Stimulated activated CD8-positive, alpha-beta memory T cell treated with anti-CD3 and anti-CD28 coated beads, Interleukin-15, amount 100 ng/mL, for 1 hour (primary cell): ENCODE measurements at regions not wholly inside any gene's neighbourhood (a gene's known extent, or its start where the extent isn't known, plus 50 kb on each side); places are given as distances from the start of the nearest gene placed in this dataset.
"Not testable (repeated sequence)": the region's sequence is repeated elsewhere in the genome, so short reads cannot be mapped to it uniquely, and the experiment has no call there.

Source experiments
- DNase-seq: peaks from one replicate; pipeline ENCODE4 v3.0.0-alpha.2; 2020; ENCODE audit warnings: low read depth

DNA sequence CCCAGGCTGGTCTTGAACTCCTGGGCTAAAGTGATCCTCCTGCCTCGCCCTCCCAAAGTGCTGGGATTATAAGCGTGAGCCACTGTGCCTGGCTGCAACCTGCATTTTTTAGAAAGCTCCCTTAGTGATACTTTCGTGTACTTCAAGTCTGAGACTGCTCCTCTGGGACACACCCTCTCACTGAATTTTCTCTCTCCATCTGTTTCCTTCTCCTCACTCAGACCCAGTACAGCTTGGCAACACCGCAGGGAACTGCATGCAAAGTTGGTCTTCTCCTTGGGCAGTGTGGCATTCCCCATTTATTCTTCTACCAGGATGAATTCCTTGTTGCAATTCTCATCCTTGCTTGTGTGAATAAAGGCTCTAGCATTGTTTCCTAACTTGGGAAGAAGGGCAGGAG is 175.9 kb downstream of the LPIN1 start:
- DNase-seq = no peak

DNA sequence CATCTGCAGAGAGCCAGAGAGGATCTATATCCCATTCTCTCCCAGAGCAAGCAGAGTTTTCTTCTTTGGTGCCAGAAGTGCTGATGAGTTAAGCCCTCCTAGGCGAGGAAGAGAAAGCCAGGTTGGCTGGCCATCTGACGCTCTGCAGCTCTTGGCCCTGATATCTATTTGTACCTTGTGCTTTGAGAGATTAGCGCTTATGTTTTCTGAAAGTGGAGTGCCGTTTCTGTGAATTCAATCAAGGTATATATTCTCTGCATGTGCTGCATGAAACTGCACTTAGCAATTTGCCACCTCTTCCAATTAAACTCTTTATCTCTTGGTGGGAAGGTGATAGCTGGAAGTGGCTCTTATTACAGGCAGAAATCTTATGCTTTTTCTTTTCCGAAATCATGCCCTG is 177.5 kb downstream of the LPIN1 start:
- DNase-seq = no peak

DNA sequence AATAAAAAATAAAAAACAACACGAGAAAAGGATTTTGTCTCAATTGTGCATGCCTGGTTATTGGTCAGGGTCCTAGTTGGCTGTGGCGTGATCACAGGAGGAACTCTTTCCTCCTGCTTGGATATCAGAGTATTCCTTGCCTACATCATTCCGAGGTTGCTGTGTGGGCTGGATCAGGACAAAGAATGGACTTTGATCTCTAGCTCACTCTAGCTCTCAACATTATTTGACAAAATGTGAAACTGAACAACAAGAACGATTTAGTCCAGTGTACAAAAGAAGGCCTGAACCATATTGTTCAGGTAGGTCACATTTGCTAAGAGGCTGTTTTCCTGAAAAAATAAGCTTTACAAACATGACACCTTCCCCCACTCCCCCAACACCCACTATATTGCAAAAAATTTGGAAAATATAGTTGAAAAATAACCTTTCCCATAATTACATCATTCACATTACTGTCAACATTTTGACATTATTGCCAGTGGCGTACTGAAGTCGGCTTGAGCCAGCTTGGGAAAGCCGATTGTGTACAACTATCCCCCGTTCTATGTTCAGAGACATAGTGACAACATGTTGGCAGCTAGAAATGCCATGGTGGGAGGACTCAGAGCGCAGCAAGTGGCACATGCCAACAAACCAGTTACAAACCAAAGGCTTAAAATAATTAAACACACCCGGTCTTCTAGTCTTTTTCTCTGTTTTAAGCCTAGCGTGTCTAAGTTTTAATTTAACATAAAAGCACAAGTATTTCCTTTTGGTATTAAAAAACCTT is 179.0 kb downstream of the LPIN1 start:
- DNase-seq = no peak

DNA sequence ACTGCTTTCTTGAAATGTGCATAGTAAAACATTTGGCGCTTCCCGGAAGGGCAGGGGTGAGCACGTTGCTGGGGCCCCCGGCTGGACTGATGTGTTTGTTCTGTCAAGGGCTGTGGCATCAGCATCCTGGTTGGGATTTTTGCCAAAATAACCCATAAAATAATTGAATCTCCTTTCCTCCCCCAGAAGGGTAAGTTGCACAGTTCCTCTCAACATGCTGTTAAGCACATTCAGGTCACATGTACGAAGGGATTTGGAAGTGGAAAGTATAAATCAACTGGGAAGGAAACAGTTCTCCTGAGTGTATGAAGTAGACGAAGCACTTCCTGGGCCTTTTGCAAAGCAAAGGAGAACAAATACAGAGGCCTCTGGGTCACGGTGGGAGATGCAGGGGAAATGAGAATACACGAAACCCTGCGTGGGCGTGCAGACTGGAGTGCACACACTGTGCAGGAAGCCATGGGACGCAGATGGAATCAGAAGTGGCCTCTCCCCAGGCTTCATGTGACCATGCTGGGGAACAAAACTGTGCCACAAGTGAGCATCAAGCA is 183.9 kb downstream of the LPIN1 start:
- DNase-seq = no peak

DNA sequence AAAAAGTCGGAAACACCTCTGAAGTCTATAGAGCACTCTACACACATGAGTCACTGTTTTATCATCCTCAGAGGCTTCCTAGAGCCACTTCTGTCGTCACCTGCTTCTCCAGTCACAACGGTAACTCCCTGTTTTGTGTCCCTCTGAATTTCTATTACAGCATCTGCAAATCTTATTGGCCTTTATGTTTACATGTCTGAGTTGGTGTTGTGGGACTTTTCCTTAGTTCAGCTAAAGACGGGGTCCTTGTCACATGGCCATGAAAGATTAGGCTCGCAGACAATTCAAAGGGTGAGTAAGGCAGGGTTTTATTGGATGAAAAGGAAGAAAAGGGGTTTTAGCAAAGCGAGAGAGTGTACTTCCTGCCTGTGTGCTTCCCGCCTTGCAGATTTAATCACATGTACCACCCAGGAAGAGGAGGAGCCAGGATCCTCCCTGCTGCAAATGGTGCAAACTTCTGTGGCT is 185.6 kb downstream of the LPIN1 start:
- DNase-seq = no peak

DNA sequence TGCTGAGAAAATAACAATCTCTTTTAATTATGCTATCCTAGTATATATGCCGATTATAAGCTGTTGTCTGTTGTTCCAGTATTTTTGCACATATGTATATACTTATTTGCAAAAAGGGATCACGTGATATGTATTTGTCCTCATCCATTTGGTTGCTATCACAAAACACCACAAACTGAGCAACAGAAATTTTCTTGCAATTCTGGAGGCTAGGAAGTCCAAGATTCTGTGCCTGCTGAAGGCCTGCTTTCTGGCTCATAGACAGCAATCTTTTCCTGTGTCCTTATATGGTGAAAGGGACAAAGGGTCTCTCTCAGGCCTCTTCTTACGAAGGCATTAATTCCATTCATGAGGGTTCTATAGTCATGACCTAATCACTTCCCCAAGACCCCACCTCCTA is 186.5 kb downstream of the LPIN1 start:
- DNase-seq = no peak

DNA sequence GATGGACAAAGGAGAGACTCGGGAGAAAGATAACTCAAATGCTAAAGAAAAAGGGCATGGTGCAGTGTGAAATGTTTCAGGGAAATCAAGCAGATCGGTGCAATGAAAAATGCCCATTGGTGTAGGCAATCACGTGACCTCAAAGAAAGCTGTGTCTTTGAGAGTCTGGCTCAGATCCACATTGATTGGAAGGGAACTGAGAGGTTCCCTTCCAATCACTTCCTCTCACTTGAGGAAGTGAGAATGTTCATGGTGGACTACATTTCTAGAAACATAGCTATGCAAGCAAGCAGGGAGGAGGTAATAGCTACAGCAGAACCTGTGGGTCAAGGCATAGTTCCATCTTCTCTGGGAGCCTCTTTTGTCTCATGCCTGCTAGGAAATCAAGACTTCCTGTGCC is 187.4 kb downstream of the LPIN1 start:
- no peak for DNase-seq

DNA sequence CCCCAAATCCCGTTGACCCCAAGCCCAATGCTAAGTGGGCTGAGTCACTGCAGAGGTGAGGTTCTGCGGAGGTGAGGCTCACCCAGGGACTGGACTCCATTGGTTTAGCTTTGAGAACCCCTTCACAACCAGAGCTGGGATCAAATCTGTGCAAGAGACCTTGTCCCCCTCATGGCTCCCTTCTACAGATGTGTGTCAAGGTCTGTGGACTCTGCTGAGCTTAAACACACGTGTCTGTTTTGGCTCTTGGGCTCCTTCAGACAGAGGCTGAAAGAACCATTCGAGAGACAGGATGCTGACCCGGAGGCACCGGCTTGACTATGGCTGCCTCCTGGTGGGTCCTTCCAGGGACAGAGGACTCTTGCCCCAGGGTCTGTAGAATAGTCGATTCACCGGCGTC is 190.3 kb downstream of the LPIN1 start:
- no peak for DNase-seq

DNA sequence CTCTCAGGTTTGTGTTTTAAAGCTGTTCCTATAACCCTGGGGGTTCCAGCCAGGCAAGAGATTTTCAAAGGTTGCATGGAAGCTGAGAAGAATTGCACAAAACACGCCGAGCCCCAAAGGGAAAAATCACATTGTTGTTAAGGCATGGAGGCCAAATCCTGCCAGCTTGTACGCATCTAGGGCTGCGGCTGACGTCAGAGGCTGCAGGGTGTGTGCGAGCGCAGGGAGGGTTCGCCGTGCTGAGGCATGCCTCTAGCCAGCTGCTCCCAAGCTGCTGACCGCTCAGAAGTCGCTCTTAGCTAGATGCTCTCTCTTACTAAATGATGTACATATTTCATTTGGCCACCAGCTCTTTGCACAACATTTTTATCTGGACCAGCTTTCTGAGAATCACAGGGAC is 191.8 kb downstream of the LPIN1 start:
- no peak for DNase-seq

DNA sequence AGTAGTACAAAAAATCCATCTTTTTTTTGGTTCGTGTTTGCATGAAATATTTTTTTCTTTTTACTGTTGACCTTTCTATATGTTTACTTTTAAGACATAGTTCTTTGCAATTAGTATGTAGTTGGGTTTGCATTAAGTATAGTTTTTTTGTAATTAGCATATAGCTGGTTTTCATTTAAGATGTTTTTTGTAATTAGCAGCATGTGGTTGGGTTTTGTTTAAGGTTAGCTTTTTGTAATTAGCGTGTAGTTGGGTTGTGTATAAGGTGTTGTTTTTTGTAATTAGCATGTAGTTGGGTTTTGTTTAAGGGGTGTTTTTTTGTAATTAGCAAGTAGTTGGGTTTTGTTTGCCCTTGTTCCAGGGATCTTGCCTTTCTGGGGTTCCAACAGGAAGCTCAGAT is 193.1 kb downstream of the LPIN1 start:
- no peak for DNase-seq

DNA sequence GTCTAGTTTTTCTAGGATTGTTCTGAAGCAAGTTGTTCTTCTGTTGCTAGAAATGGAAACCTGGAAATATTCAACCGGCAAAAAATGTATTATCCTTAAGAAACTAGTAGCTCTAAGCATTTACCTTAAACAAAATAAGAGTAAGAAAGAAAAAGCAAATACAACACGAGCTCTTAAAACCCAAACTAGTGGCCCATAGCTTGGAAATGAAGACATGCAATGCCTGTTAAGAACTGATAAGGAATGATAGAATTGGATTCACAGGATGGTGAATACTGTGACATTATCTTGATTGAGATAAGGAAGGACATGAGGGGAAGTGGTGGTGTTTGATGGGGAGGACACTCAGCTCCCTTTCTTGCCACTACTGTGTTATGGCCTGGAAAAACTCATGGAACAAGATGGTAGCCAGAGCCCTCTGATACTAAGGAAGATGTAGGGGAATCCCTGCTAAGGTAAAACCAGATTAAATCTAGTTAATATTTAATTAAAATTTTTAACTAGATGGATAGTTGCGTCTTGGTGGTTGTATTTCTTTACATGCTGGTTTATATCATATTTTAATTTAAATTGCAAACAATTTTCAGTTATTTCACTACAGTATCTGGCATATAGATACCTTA is 193.8 kb downstream of the LPIN1 start:
- no peak for DNase-seq

DNA sequence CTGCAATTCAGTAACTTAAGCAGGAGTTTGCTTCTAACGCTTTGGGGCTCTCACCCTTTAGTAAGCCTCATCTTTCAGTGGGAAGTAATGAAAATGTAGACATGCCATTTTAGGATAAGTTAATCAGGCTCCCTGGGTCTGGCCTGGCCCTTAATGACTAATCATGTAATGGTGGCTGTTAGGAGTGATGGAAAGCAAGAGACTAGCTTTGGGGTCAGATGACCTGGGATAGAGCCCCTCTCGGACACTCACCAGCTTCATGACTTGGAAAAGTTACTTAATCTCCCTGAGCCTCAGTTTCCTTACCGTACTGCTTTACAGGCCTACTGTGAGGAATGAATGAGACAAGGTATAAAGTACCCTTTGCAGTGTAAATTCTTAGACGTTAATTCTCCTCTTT is 194.4 kb downstream of the LPIN1 start:
- DNase-seq = no peak

DNA sequence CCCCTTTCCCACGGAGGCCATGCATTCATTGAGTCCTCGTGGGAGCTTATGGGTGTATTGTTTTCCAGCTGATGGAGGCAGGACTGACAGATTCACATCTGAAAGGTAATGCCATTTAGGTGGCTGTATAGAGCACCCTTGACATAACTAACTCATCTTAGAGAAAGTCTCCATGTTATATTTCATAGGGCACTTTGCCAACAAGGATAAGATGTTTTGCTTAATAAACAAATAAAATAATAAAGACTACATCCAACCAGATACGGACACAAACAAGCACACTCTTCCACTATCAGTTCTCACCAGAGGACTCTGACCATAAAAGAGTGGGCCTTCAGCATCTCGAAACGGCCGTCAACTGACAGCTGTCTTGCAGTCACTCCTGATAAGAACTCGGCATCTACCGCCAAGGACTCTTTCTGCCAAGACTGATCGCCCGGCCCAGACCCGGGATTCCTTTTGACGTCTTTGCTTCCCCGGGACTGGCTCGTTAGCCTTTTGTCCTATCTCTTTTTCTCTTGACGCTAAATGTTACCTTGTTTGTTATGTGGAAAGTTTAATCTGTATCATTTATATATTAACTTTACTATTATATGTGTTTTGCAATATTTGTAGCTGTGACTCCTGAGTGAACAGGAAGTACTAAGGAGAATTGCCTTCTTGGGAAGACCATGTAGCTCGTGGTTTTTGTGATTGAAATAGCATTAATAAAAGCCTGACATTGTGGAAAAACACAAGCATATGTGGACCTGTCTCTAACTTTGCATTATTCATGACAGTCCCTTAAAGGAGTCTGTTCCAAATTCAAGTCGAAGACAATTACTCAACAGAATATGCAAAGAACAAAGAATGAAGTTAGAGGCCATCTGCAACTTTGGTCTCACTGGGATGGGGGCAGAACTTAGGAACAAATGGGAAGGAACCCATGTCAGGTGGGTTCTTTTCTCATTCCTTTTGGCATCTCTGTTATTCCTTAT is 195.1 kb downstream of the LPIN1 start:
- DNase-seq = no peak

DNA sequence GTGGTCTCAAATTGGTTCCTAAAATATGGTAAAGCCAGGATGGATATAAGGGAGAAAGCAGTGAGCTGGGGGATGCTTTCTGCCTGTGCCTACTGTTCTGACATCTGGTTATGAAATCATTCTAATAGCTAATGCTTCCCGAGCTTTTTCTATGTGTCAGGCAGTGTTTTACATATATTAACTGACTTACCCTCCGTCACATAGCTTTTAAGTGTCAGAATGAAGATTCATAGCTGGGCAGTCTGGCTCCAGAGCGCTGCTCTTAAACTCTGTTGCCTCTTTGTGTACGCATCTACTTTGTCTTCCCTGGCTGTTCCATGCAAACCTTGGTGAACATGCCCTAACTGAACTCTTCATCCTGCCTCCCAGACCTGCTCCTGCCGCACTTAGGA is 195.7 kb downstream of the LPIN1 start:
- DNase-seq = no peak

DNA sequence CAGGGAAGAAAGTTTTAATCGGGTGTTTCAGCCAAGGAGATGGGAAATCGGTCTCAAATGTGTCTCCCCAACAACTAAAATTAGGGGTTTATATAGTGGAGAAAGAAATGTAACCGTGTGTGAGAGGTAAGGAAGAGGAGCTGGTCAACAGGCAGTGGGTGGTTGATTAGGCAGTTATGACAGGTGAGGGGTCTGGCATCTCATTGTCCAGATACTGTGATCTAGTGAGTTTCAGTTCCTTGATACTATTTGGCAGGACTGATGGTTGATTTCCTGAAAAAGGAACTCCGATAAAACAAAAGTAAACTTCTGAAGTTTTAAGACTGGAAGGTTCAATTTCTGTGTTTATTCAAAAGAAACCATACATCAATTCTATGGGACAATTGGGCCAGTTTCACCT is 197.9 kb downstream of the LPIN1 start:
- no peak for DNase-seq

DNA sequence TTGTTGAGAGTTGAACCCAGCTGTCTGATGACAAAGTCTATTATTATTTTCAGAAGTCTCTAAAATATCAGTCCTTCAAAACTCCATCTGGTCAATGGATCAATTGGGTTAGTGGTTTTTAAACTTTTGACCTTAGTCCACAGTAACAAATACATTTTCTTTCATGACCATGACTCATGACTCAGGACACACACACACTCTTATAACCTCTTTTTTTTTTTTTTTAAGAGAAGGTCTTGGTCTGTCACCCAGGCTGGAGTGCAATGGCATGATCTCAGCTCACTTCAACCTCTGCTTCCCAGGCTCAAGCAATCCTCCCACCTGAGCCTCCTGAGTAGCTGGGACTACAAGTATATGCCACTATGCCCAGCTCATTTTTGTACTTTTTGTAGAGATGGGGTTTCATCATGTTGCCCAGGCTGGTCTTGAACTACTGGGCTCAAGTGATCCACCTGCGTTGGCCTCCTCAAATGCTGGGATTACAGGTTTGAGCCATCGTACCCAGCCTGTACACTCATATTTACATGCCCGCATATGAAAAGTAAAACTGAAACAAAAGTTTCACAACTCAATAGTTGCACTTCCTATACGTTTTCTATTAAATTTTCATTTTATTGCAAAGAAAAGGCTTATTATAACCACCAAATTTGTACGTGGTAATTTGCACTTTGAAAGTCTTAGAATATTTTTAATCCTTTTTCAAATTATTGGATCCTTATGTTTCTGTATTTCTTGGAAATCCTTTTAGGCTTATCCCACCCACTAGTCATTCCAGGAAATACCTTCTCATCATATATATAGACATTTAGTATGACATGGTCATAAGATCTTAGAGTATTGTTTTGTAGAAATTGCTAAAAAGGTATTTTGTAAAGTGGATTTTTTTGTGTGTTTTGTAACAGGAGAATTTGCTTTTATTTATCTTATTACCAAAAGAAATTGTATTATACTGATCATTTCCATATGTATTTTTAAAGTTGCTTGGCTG is 199.0 kb downstream of the LPIN1 start:
- no peak for DNase-seq

DNA sequence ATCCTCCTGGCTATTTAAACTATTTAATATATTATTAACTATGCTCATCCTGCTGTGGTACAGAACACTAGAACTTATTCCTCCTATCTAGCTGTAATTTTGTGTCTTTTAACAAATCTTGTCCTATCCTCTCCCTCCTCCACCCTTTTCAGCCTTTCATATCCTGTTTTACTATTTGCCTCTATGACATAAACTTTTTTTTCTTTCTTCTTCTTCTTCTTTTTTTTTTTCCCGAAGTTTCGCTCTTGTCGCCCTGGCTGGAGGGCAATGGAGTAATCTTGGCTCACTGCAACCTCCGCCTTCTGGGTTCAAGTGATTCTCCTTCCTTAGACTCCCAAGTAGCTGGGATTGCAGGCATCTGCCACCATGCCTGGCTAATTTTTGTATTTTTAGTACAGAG is 201.5 kb downstream of the LPIN1 start:
- no peak for DNase-seq

DNA sequence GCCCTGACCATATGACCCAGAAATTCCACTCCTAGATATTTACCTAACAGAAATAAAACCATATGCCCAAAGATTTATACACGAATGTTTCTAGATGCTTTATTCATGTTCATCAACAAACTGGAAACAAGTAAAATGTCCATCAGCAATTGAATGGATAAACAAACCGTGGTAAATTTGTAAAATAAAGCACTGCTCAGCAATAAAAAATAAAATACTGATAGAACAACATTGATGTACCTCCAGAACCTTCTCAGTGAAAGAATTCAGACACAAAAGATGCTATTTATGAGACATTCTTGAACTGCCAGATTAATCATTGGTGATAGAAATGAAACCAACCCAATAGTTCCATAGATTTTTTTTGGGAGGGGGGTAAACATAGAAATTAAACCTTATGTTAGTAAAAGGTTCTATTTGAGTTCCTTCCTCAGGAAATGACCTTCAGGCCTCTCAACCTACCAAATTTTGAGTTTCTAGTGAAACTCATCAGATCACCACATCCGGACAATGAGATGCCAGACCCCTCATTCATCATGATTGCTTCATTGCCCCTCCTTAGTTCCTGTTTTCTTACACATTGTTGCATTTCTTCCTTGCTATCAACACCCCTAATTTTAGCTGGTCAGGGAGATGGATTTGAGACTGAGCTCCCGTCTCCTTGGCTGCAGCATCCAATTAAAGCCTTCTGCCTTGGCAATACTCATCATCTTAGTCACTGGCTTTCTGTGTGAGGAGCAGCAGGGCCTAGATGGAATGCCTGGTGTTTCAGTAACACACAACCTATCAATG is 203.5 kb downstream of the LPIN1 start:
- no peak for DNase-seq

DNA sequence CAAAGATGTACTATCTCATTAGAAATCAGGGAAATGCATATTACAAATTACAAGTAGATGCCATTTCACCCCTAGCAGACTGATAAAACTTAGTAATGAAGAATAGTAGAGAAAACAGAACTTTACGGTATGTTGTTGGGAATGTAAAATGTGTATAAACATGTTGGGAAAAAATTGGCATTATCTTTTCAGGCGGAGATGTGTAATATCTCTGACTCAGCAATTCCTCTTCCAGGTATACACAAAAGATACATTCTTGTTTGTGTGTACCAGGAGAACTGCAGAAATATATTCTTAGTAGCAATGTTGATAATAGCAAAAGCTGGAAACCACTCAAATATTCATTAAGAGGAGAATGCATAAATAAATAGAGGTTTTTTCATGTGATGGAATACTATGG is 204.5 kb downstream of the LPIN1 start:
- no peak for DNase-seq

DNA sequence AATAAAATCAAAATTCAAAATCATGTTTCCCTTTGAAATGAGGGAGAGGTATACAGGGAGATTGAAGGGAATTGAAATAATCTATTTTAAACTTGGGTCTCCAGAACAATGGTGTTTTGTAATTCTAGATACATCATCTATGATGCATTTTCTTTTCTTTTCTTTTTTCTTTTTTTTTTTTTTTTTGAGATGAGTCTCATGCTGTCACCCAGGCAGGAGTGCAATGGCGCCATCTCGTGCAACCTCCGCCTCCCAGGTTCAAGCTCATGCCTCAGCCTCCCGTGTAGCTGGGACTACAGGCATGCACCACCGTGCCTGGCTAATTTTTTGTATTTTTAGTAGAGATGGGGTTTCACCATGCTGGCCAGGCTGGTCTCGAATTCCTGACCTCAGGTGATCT is 205.1 kb downstream of the LPIN1 start:
- not testable (repeated sequence) for DNase-seq
